PC-9 (cell line): ENCODE measurements at regions not wholly inside any gene's neighbourhood (a gene's known extent, or its start where the extent isn't known, plus 50 kb on each side); places are given as distances from the start of the nearest gene placed in this dataset.

ENCODE experiments used
- CTCF ChIP-seq: fragments of 200-600 bp; sonication (generic); conservative IDR thresholded peaks from 2 replicates; pipeline ENCODE4 v1.6.1; 2017; ENCODE audit warnings: mixed run types, antibody characterized with exemption, mild to moderate bottlenecking, moderate library complexity
- EZH2 ChIP-seq: fragments of 200-600 bp; sonication (generic); IDR thresholded peaks from 2 replicates; pipeline ENCODE4 v1.8.0; 2017; ENCODE audit warnings: antibody characterized with exemption, low read depth

- TF ChIP-seq CTCF: no peak
- no peak for TF ChIP-seq EZH2
Measured at GRCh38 chr7:47142169-47142866, 439.6 kb downstream of the TNS3 start.
